ENCODE measurements at regions not wholly inside any gene's neighbourhood (a gene's known extent, or its start where the extent isn't known, plus 50 kb on each side); places are given as distances from the start of the nearest gene placed in this dataset.

GRCh38 chr2:71799013-71799575 is 345.7 kb downstream of the DYSF start:
- H3K4me1 ChIP-seq (ENCODE audit: control insufficient read depth in 2 of 2, insufficient read depth in 2 of 2, low read length in 2 of 2) = no peaks in the 10 kb centered on the region
- H3K36me3 ChIP-seq (ENCODE audit: control insufficient read depth in 2 of 2, insufficient read depth in 2 of 2, low read length in 2 of 2) = no peaks in the 10 kb centered on the region
- H3K9me3 ChIP-seq (ENCODE audit: control insufficient read depth in 2 of 2, low read length in 2 of 2) = no peaks in the 10 kb centered on the region
- H3K27ac ChIP-seq (ENCODE audit: low read depth in 2 of 2, low read length in 2 of 2) = no peak overlapping the region
- no peak overlapping the region for H3K4me3 ChIP-seq (ENCODE audit: low read length in 2 of 2)
- H3K27me3 ChIP-seq (ENCODE audit: control insufficient read depth in 2 of 2, insufficient read depth in 2 of 2, low read length in 2 of 2) = no peaks in the 10 kb centered on the region
- no peak overlapping the region for H3K9ac ChIP-seq (ENCODE audit: low read depth in 1 of 2, low read length in 2 of 2)

GRCh38 chr2:71798266-71799012 is 345.1 kb downstream of the DYSF start:
- H3K9ac ChIP-seq (ENCODE audit: low read depth in 1 of 2, low read length in 2 of 2) = no peak overlapping the region
- H3K27me3 ChIP-seq (ENCODE audit: control insufficient read depth in 2 of 2, insufficient read depth in 2 of 2, low read length in 2 of 2) = no peaks in the 10 kb centered on the region
- peaks cover 0 to 4% of the 10 kb centered on the region in 2 donors for H3K4me1 ChIP-seq (ENCODE audit: control insufficient read depth in 2 of 2, insufficient read depth in 2 of 2, low read length in 2 of 2)
- H3K36me3 ChIP-seq (ENCODE audit: control insufficient read depth in 2 of 2, insufficient read depth in 2 of 2, low read length in 2 of 2) = no peaks in the 10 kb centered on the region
- H3K27ac ChIP-seq (ENCODE audit: low read depth in 2 of 2, low read length in 2 of 2) = no peak overlapping the region
- no peak overlapping the region for H3K4me3 ChIP-seq (ENCODE audit: low read length in 2 of 2)
- no peaks in the 10 kb centered on the region for H3K9me3 ChIP-seq (ENCODE audit: control insufficient read depth in 2 of 2, low read length in 2 of 2)

GRCh38 chr2:71797035-71797810 is 343.9 kb downstream of the DYSF start:
- no peak overlapping the region for H3K27ac ChIP-seq (ENCODE audit: low read depth in 2 of 2, low read length in 2 of 2)
- no peak overlapping the region for H3K4me3 ChIP-seq (ENCODE audit: low read length in 2 of 2)
- H3K4me1 ChIP-seq (ENCODE audit: control insufficient read depth in 2 of 2, insufficient read depth in 2 of 2, low read length in 2 of 2) = peaks cover 0 to 4% of the 10 kb centered on the region in 2 donors
- H3K27me3 ChIP-seq (ENCODE audit: control insufficient read depth in 2 of 2, insufficient read depth in 2 of 2, low read length in 2 of 2) = no peaks in the 10 kb centered on the region
- H3K36me3 ChIP-seq (ENCODE audit: control insufficient read depth in 2 of 2, insufficient read depth in 2 of 2, low read length in 2 of 2) = no peaks in the 10 kb centered on the region
- H3K9ac ChIP-seq (ENCODE audit: low read depth in 1 of 2, low read length in 2 of 2) = no peak overlapping the region
- no peaks in the 10 kb centered on the region for H3K9me3 ChIP-seq (ENCODE audit: control insufficient read depth in 2 of 2, low read length in 2 of 2)

- Histone ChIP-seq H3K4me3 (ENCODE audit: low read length in 2 of 2) (no peak overlapping the region), H3K36me3 (ENCODE audit: control insufficient read depth in 2 of 2, insufficient read depth in 2 of 2, low read length in 2 of 2) (no peaks in the 10 kb centered on the region), H3K9me3 (ENCODE audit: control insufficient read depth in 2 of 2, low read length in 2 of 2) (no peaks in the 10 kb centered on the region), H3K27me3 (ENCODE audit: control insufficient read depth in 2 of 2, insufficient read depth in 2 of 2, low read length in 2 of 2) (no peaks in the 10 kb centered on the region), H3K4me1 (ENCODE audit: control insufficient read depth in 2 of 2, insufficient read depth in 2 of 2, low read length in 2 of 2) (peaks cover 0 to 4% of the 10 kb centered on the region in 2 donors), H3K9ac (ENCODE audit: low read depth in 1 of 2, low read length in 2 of 2) (no peak overlapping the region), H3K27ac (ENCODE audit: low read depth in 2 of 2, low read length in 2 of 2) (no peak overlapping the region)
Observed at GRCh38 chr2:71796174-71796593, 342.8 kb downstream of the DYSF start.

GRCh38 chr2:71795486-71795885 is 342.1 kb downstream of the DYSF start:
- Histone ChIP-seq H3K4me3 (ENCODE audit: low read length in 2 of 2) (no peak overlapping the region), H3K9me3 (ENCODE audit: control insufficient read depth in 2 of 2, low read length in 2 of 2) (no peaks in the 10 kb centered on the region), H3K9ac (ENCODE audit: low read depth in 1 of 2, low read length in 2 of 2) (no peak overlapping the region)

GRCh38 chr2:71794611-71795010 is 341.2 kb downstream of the DYSF start:
- Histone ChIP-seq H3K4me3 (ENCODE audit: low read length in 2 of 2) (no peak overlapping the region), H3K27me3 (ENCODE audit: control insufficient read depth in 2 of 2, insufficient read depth in 2 of 2, low read length in 2 of 2) (no peaks in the 10 kb centered on the region), H3K9ac (ENCODE audit: low read depth in 1 of 2, low read length in 2 of 2) (no peak overlapping the region), H3K36me3 (ENCODE audit: control insufficient read depth in 2 of 2, insufficient read depth in 2 of 2, low read length in 2 of 2) (no peaks in the 10 kb centered on the region), H3K9me3 (ENCODE audit: control insufficient read depth in 2 of 2, low read length in 2 of 2) (no peaks in the 10 kb centered on the region), H3K4me1 (ENCODE audit: control insufficient read depth in 2 of 2, insufficient read depth in 2 of 2, low read length in 2 of 2) (peaks cover 0 to 4% of the 10 kb centered on the region in 2 donors), H3K27ac (ENCODE audit: low read depth in 2 of 2, low read length in 2 of 2) (no peak overlapping the region)

More at GRCh38 chr2:71795486-71795885, 342.1 kb downstream of the DYSF start:
- Histone ChIP-seq H3K4me1 (ENCODE audit: control insufficient read depth in 2 of 2, insufficient read depth in 2 of 2, low read length in 2 of 2) (peaks cover 0 to 4% of the 10 kb centered on the region in 2 donors), H3K27me3 (ENCODE audit: control insufficient read depth in 2 of 2, insufficient read depth in 2 of 2, low read length in 2 of 2) (no peaks in the 10 kb centered on the region), H3K36me3 (ENCODE audit: control insufficient read depth in 2 of 2, insufficient read depth in 2 of 2, low read length in 2 of 2) (no peaks in the 10 kb centered on the region), H3K27ac (ENCODE audit: low read depth in 2 of 2, low read length in 2 of 2) (no peak overlapping the region)

GRCh38 chr2:71793926-71794325 is 340.6 kb downstream of the DYSF start:
- H3K9ac ChIP-seq (ENCODE audit: low read depth in 1 of 2, low read length in 2 of 2) = no peak overlapping the region
- H3K9me3 ChIP-seq (ENCODE audit: control insufficient read depth in 2 of 2, low read length in 2 of 2) = no peaks in the 10 kb centered on the region
- H3K4me1 ChIP-seq (ENCODE audit: control insufficient read depth in 2 of 2, insufficient read depth in 2 of 2, low read length in 2 of 2) = peaks cover 0 to 4% of the 10 kb centered on the region in 2 donors
- no peak overlapping the region for H3K27ac ChIP-seq (ENCODE audit: low read depth in 2 of 2, low read length in 2 of 2)
- H3K4me3 ChIP-seq (ENCODE audit: low read length in 2 of 2) = no peak overlapping the region
- H3K36me3 ChIP-seq (ENCODE audit: control insufficient read depth in 2 of 2, insufficient read depth in 2 of 2, low read length in 2 of 2) = no peaks in the 10 kb centered on the region
- H3K27me3 ChIP-seq (ENCODE audit: control insufficient read depth in 2 of 2, insufficient read depth in 2 of 2, low read length in 2 of 2) = no peaks in the 10 kb centered on the region

- peaks cover 0 to 4% of the 10 kb centered on the region in 2 donors for H3K4me1 ChIP-seq (ENCODE audit: control insufficient read depth in 2 of 2, insufficient read depth in 2 of 2, low read length in 2 of 2)
- no peaks in the 10 kb centered on the region for H3K27me3 ChIP-seq (ENCODE audit: control insufficient read depth in 2 of 2, insufficient read depth in 2 of 2, low read length in 2 of 2)
- no peaks in the 10 kb centered on the region for H3K36me3 ChIP-seq (ENCODE audit: control insufficient read depth in 2 of 2, insufficient read depth in 2 of 2, low read length in 2 of 2)
- H3K4me3 ChIP-seq (ENCODE audit: low read length in 2 of 2) = no peak overlapping the region
- no peak overlapping the region for H3K9ac ChIP-seq (ENCODE audit: low read depth in 1 of 2, low read length in 2 of 2)
- H3K27ac ChIP-seq (ENCODE audit: low read depth in 2 of 2, low read length in 2 of 2) = no peak overlapping the region
- H3K9me3 ChIP-seq (ENCODE audit: control insufficient read depth in 2 of 2, low read length in 2 of 2) = no peaks in the 10 kb centered on the region
Observed at GRCh38 chr2:71792926-71793761, 339.8 kb downstream of the DYSF start.

GRCh38 chr2:71791501-71792135 is 338.3 kb downstream of the DYSF start:
- Histone ChIP-seq H3K27ac (ENCODE audit: low read depth in 2 of 2, low read length in 2 of 2) (no peak overlapping the region), H3K36me3 (ENCODE audit: control insufficient read depth in 2 of 2, insufficient read depth in 2 of 2, low read length in 2 of 2) (no peaks in the 10 kb centered on the region), H3K4me1 (ENCODE audit: control insufficient read depth in 2 of 2, insufficient read depth in 2 of 2, low read length in 2 of 2) (peaks cover 0 to 4% of the 10 kb centered on the region in 2 donors), H3K27me3 (ENCODE audit: control insufficient read depth in 2 of 2, insufficient read depth in 2 of 2, low read length in 2 of 2) (no peaks in the 10 kb centered on the region), H3K9me3 (ENCODE audit: control insufficient read depth in 2 of 2, low read length in 2 of 2) (no peaks in the 10 kb centered on the region), H3K9ac (ENCODE audit: low read depth in 1 of 2, low read length in 2 of 2) (no peak overlapping the region), H3K4me3 (ENCODE audit: low read length in 2 of 2) (no peak overlapping the region)

All from mucosa of rectum (tissue), 2 donors.